Lower lobe of right lung (tissue), 2 donors: ENCODE measurements at regions not wholly inside any gene's neighbourhood (a gene's known extent, or its start where the extent isn't known, plus 50 kb on each side); places are given as distances from the start of the nearest gene placed in this dataset.

ENCODE experiments used
- ATAC-seq, 2 donors: fragments of 200-7000 bp; cut with Tn5 transposase; one replicate each; pipeline ENCODE4 v1.9.1; 2020 to 2022; ENCODE audit warnings: mild to moderate bottlenecking in 2 of 2, moderate library complexity in 2 of 2
- DNase-seq: peaks from one replicate; pipeline ENCODE4 v3.0.0-alpha.2; 2020
- H3K27ac ChIP-seq: fragments of 200-600 bp; one replicate; pipeline ENCODE4 v1.8.0; 2022
- H3K27me3 ChIP-seq: fragments of 200-600 bp; one replicate; pipeline ENCODE4 v1.8.0; 2022; ENCODE audit warnings: low read depth
- H3K36me3 ChIP-seq: fragments of 200-600 bp; one replicate; pipeline ENCODE4 v1.8.0; 2022; ENCODE audit warnings: mild to moderate bottlenecking
- H3K4me1 ChIP-seq: fragments of 200-600 bp; one replicate; pipeline ENCODE4 v1.8.0; 2022
- H3K4me3 ChIP-seq: fragments of 200-600 bp; one replicate; pipeline ENCODE4 v1.8.0; 2022; ENCODE audit warnings: mild to moderate bottlenecking
- H3K9me3 ChIP-seq: fragments of 200-600 bp; one replicate; pipeline ENCODE4 v1.8.0; 2022
- CTCF ChIP-seq: fragments of 200-600 bp; IDR thresholded peaks from one replicate; pipeline ENCODE4 v1.8.0; 2022; ENCODE audit warnings: antibody characterized with exemption, mild to moderate bottlenecking
- intact Hi-C: fragments of 100-400 bp; cut with DNase I; formaldehyde crosslinking; loops from one replicate; pipeline ENCODE4 v1.11.0; 2022
- donor health status: DM: no; HTN: yes; CAD: no; lungs with severe emphysema.

GRCh38 chr15:81589671-81590070 lies 215.7 kb upstream of the TMC3 start:
- DNase-seq: no peak
- H3K27me3 ChIP-seq: no peaks in the 10 kb centered on the region
- H3K4me3 ChIP-seq: no peak overlapping the region
- no peak for TF ChIP-seq CTCF
- H3K9me3 ChIP-seq: no peaks in the 10 kb centered on the region
- H3K4me1 ChIP-seq: no peaks in the 10 kb centered on the region
- H3K36me3 ChIP-seq: no peaks in the 10 kb centered on the region
- no peak for ATAC-seq
- H3K27ac ChIP-seq: no peak overlapping the region
- intact Hi-C loops: no loop called here

GRCh38 chr15:81575436-81576123 lies 201.6 kb upstream of the TMC3 start:
- no peak overlapping the region for H3K27ac ChIP-seq
- H3K4me1 ChIP-seq: no peaks in the 10 kb centered on the region
- DNase-seq (no peak), ATAC-seq (no peak)
- no peaks in the 10 kb centered on the region for H3K36me3 ChIP-seq
- peaks cover 6% of the 10 kb centered on the region for H3K27me3 ChIP-seq
- intact Hi-C loops: no loop called here
- no peak for TF ChIP-seq CTCF
- H3K9me3 ChIP-seq: no peaks in the 10 kb centered on the region
- H3K4me3 ChIP-seq: no peak overlapping the region

- H3K36me3 ChIP-seq: no peaks in the 10 kb centered on the region
- intact Hi-C loops: no loop called here
- no peaks in the 10 kb centered on the region for H3K4me1 ChIP-seq
- H3K4me3 ChIP-seq: no peak overlapping the region
- DNase-seq (no peak), ATAC-seq (no peak)
- no peak for TF ChIP-seq CTCF
- no peaks in the 10 kb centered on the region for H3K27me3 ChIP-seq
- H3K27ac ChIP-seq: no peak overlapping the region
- no peaks in the 10 kb centered on the region for H3K9me3 ChIP-seq
These were observed 199.2 kb upstream of the TMC3 start for GRCh38 chr15:81573098-81573746.

- H3K27me3 ChIP-seq: no peaks in the 10 kb centered on the region
- intact Hi-C loops: no loop called here
- no peaks in the 10 kb centered on the region for H3K4me1 ChIP-seq
- ATAC-seq: no peak
- TF ChIP-seq CTCF: no peak
- no peaks in the 10 kb centered on the region for H3K9me3 ChIP-seq
- H3K27ac ChIP-seq: no peak overlapping the region
- DNase-seq: no peak
- H3K36me3 ChIP-seq: no peaks in the 10 kb centered on the region
- H3K4me3 ChIP-seq: no peak overlapping the region
These were observed 198.2 kb upstream of the TMC3 start for GRCh38 chr15:81572190-81572589.

- DNase-seq (no peak), ATAC-seq (no peak)
- TF ChIP-seq CTCF: no peak
- H3K27me3 ChIP-seq: no peaks in the 10 kb centered on the region
- no peaks in the 10 kb centered on the region for H3K9me3 ChIP-seq
- no peaks in the 10 kb centered on the region for H3K4me1 ChIP-seq
- intact Hi-C loops: no loop called here
- H3K27ac ChIP-seq: no peak overlapping the region
- no peak overlapping the region for H3K4me3 ChIP-seq
- no peaks in the 10 kb centered on the region for H3K36me3 ChIP-seq
These were observed 195.5 kb upstream of the TMC3 start for GRCh38 chr15:81569286-81570080.
